Heart right ventricle (tissue), 16 donors: ENCODE measurements at regions not wholly inside any gene's neighbourhood (a gene's known extent, or its start where the extent isn't known, plus 50 kb on each side); places are given as distances from the start of the nearest gene placed in this dataset.

Source experiments
- ATAC-seq, 8 donors: fragments of 200-7000 bp; cut with Tn5 transposase; one replicate each; pipeline ENCODE4 v1.9.1; 2020; ENCODE audit warnings: mild to moderate bottlenecking in 8 of 8, moderate library complexity in 8 of 8, moderate number of reproducible peaks in 1 of 8
- DNase-seq, 2 donors: peaks; one replicate each; pipeline ENCODE4 v3.0.0-alpha.2; 2020
- H3K27ac ChIP-seq, 10 donors: fragments of 200-600 bp; sonication (generic) in 2 of 10; one replicate each; pipeline versions ENCODE4 v1.5.0 to v1.8.0; 2020 to 2022; ENCODE audit warnings: mild to moderate bottlenecking in 3 of 10
- H3K27me3 ChIP-seq, 7 donors: fragments of 200-600 bp; one replicate each; pipeline ENCODE4 v1.8.0; 2021 to 2022; ENCODE audit warnings: mild to moderate bottlenecking in 2 of 7
- H3K36me3 ChIP-seq, 9 donors: fragments of 200-600 bp; sonication (generic) in 1 of 9; one replicate each; pipeline versions ENCODE4 v1.5.0 to v1.8.0; 2020 to 2022; ENCODE audit warnings: mild to moderate bottlenecking in 2 of 9
- H3K4me1 ChIP-seq, 9 donors: fragments of 200-600 bp; sonication (generic) in 1 of 9; one replicate each; pipeline versions ENCODE4 v1.5.0 to v1.8.0; 2020 to 2022; ENCODE audit warnings: mild to moderate bottlenecking in 4 of 9
- H3K4me3 ChIP-seq, 10 donors: fragments of 200-600 bp; sonication (generic) in 2 of 10; one replicate each; pipeline versions ENCODE4 v1.5.0 to v1.8.0; 2020 to 2022; ENCODE audit warnings: mild to moderate bottlenecking in 7 of 10, moderate library complexity in 2 of 10
- H3K9me3 ChIP-seq, 11 donors: fragments of 200-600 bp in 10 of 11; sonication (generic) in 2 of 11; one replicate each; pipeline versions ENCODE4 v1.5.0 to v1.8.0; 2013 to 2022; ENCODE audit warnings: mild to moderate bottlenecking in 2 of 11, control low read depth in 1 of 11, moderate library complexity in 1 of 11
- WGBS, 2 donors: extraction: QIAGEN DNeasy Blood & Tissue Kit; methylation state at CpG; one replicate each; pipeline ENCODE4 v1.1.7; 2013; ENCODE audit warnings: inconsistent platforms in 1 of 2; 5-methylcytosine and 5-hydroxymethylcytosine counted together
- intact Hi-C, 10 donors: fragments of 100-400 bp; cut with DNase I; formaldehyde crosslinking; loops; one replicate each; pipeline versions ENCODE4 v1.11.1 to v1.14.2; 2022
- TF ChIP-seq, protein P1 (sequence below), 9 donors: fragments of 200-600 bp; sonication (generic) in 2 of 9; IDR thresholded peaks; one replicate each; pipeline versions ENCODE4 v1.5.0 to v1.8.0; 2021 to 2022; ENCODE audit warnings: antibody characterized with exemption in 9 of 9, mild to moderate bottlenecking in 5 of 9, moderate library complexity in 1 of 9
- donor health status: Arrhythmogenic right ventricular cardiomyopathy.
- donor health status: ischemic (EF 13 %, LVEDD 7.1; RV severe dilation, severe dysfunction).
- donor health status: healthy with polysubstance abuse.
- donor health status: DM: no; HTN: yes; CAD: no.
- donor health status: DM: no; HTN: no; CAD: no.
- donor health status: ischemic (EF 25% LVEDD 6.9; RV normal size, moderate dysfunction).
- donor health status: ischemic (EF 25% LVEDD 5.7; RV mildly dilated, moderate dysfunction).
- donor health status: healthy.
- donor health status: DM: yes; HTN: yes; CAD: no.
- donor health status: Ischemic cardiomyopathy.
- donor health status: ischemic (EF 35%, LVEDD 5.7; RV mildly dilated, moderate dysfunction).
- donor health status: nonischemic (EF 11% LVEDD 7.7; RV severe dilation, severe dysfunction).
- donor health status: DM: yes; HTN: yes; CAD: no.
- donor health status: PGD.
- donor health status: ischemic (EF 29% LVEDD 5.4; RV normal size, mild dysfunction).
- donor health status: nonischemic (EF 23%, LVEDD 6.1; RV moderate dilation, normal function).

DNA sequence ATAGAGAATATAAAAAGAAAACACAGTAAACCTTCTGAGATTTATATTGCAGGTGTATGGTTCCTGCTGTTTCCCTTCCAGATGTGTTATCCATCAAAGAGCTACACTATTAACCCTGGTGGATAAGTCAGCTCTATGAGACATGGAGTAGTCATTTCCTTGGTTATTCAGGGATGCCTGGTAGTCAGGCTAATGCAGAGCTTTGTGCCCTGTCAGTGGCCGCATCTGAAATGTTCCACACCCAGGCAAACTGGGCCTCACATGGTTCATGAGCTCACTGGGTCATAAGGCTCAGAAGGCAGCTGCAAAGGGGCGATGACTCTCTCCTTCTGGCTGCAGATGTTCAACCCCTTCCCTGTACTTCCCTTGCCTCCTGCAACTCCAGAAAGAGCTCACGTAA, 473.6 kb downstream of the EPHA7 start:
- no peak for DNase-seq
- TF ChIP-seq, protein P1, sequence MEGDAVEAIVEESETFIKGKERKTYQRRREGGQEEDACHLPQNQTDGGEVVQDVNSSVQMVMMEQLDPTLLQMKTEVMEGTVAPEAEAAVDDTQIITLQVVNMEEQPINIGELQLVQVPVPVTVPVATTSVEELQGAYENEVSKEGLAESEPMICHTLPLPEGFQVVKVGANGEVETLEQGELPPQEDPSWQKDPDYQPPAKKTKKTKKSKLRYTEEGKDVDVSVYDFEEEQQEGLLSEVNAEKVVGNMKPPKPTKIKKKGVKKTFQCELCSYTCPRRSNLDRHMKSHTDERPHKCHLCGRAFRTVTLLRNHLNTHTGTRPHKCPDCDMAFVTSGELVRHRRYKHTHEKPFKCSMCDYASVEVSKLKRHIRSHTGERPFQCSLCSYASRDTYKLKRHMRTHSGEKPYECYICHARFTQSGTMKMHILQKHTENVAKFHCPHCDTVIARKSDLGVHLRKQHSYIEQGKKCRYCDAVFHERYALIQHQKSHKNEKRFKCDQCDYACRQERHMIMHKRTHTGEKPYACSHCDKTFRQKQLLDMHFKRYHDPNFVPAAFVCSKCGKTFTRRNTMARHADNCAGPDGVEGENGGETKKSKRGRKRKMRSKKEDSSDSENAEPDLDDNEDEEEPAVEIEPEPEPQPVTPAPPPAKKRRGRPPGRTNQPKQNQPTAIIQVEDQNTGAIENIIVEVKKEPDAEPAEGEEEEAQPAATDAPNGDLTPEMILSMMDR (IDR thresholded peaks at IDR 0.05), result no peak
- intact Hi-C loops, result no loop called here
- 66 to 79% methylated on average over 3 of the region's 3 CpGs for WGBS, 2 donors
- Histone ChIP-seq H3K4me1 (no peaks in the 10 kb centered on the region), H3K9me3 (peaks cover 0 to 4% (median 0%) of the 10 kb centered on the region in 11 donors), H3K36me3 (no peaks in the 10 kb centered on the region), H3K27me3 (no peaks in the 10 kb centered on the region), H3K4me3 (no peak overlapping the region), H3K27ac (no peak overlapping the region)
- no peak for ATAC-seq

DNA sequence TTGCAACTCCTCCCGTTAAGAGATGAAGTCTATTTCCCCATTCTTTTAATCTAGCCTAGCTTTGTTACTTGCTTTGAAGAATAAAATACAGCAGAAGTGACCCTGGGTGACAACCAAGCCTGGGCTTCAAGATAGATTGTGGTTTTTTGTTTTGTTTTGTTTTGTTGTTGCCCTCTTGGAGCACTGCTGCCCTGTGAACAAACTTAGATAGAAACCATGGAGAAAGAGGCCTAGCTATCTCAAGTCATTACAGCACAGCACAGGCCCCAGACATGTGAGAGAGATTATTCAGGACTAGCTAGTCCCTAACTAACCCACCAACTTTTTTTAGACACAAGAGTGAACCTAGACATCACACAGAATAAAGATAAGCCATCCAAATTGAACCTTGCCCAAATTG, 475.2 kb downstream of the EPHA7 start:
- WGBS, 2 donors, result 89 to 93% methylated on average over 1 of the region's 1 CpG

DNA sequence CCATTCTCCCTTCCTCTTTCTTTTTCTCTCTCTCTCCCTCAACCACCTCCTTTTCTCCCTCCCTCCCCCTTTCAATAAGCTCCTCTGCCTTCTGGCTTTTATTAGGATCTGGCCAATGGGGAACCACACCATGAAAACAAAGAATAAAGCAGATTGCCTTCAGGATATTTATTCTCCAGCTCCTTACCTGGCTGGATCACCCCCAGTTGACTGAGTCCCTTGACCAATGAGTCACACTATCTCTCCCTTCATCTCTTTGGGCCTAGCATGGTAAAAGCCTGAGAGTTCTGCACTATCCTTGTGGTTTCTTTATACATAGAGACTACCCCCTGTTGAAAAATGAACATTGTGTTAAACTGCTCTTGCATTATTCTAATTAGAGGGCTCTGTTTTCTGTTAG, 476.8 kb downstream of the EPHA7 start:
- DNase-seq, result no peak
- ATAC-seq, result no peak
- H3K27me3 ChIP-seq, result no peaks in the 10 kb centered on the region
- intact Hi-C loops, result no loop called here
- H3K9me3 ChIP-seq, result no peaks in the 10 kb centered on the region
- no peak overlapping the region for H3K27ac ChIP-seq
- H3K4me3 ChIP-seq, result no peak overlapping the region
- H3K4me1 ChIP-seq, result no peaks in the 10 kb centered on the region
- H3K36me3 ChIP-seq, result no peaks in the 10 kb centered on the region
- TF ChIP-seq, protein P1 (IDR thresholded peaks at IDR 0.05), result no peak

More for the DNA sequence above, 475.2 kb downstream of the EPHA7 start:
- ATAC-seq, result no peak
- Histone ChIP-seq H3K27me3 (no peaks in the 10 kb centered on the region), H3K4me3 (no peak overlapping the region), H3K36me3 (no peaks in the 10 kb centered on the region), H3K9me3 (no peaks in the 10 kb centered on the region), H3K27ac (no peak overlapping the region), H3K4me1 (no peaks in the 10 kb centered on the region)
- intact Hi-C loops, result no loop called here
- TF ChIP-seq, protein P1 (IDR thresholded peaks at IDR 0.05), result no peak
- DNase-seq, result no peak

DNA sequence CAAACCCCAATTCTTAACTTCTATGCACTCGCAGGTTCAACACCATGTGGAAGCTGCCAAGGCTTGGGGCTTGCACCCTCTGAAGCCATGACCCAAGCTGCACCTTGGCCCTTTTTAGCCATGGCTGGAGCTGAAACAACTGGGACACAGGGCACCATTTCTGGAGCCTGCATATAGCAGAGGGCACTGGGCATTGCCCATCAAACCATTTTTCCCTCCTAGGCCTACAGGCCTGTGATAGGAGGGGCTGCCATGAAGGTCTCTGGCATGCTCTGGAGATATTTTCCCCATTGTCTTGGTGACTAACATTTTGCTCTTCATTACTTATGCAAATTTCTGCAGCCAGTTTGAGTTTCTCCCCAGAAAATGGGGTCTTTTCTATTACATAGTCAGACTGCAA, 484.7 kb downstream of the EPHA7 start:
- Histone ChIP-seq H3K27me3 (no peaks in the 10 kb centered on the region), H3K27ac (no peak overlapping the region), H3K9me3 (peaks cover 0 to 9% (median 0%) of the 10 kb centered on the region in 11 donors), H3K4me1 (no peaks in the 10 kb centered on the region), H3K4me3 (no peak overlapping the region), H3K36me3 (no peaks in the 10 kb centered on the region)
- intact Hi-C loops, result no loop called here
- TF ChIP-seq, protein P1 (IDR thresholded peaks at IDR 0.05), result no peak
- WGBS, 2 donors, result 90 to 91% methylated on average over 1 of the region's 1 CpG
- ATAC-seq (no peak), DNase-seq (no peak)

DNA sequence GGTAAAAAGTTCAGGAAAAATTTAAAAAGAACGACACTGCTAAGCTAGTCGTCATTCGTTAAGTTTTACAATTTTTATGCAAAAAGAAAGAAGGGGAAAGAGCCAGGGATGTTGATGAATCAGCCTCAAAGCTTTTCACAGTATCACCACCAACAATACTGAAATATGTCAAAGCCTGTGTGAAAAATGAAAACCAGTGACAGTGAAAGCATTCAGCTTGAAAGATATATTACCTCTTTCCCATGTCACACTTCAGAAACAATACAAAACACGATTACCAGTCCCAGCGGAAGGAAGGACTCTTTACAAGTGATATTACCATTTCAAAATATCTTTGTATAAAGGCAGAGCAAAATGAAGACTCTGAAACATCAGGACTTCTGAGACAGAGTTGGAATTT, 489.2 kb downstream of the EPHA7 start:
- TF ChIP-seq, protein P1 (IDR thresholded peaks at IDR 0.05), result no peak
- Histone ChIP-seq H3K4me3 (no peak overlapping the region), H3K9me3 (peaks cover 0 to 9% (median 0%) of the 10 kb centered on the region in 11 donors), H3K27me3 (no peaks in the 10 kb centered on the region), H3K36me3 (no peaks in the 10 kb centered on the region), H3K27ac (no peak overlapping the region), H3K4me1 (no peaks in the 10 kb centered on the region)
- DNase-seq, result no peak
- intact Hi-C loops, result no loop called here
- WGBS, 2 donors, result 71 to 78% methylated on average over 5 of the region's 5 CpGs
- no peak for ATAC-seq
